GM19395 (cell line): ENCODE measurements at regions not wholly inside any gene's neighbourhood (a gene's known extent, or its start where the extent isn't known, plus 50 kb on each side); places are given as distances from the start of the nearest gene placed in this dataset.
A peak's percentile ranks its signal among the peaks of the same experiment; 100 is the strongest.

ENCODE experiments used
- ATAC-seq: cut with Tn5 transposase; IDR thresholded peaks from one replicate; pipeline ENCODE4 v1.9.1; 2021; ENCODE audit warnings: mild to moderate bottlenecking, moderate library complexity; ENCODE audit not compliant: unreplicated experiment

DNA sequence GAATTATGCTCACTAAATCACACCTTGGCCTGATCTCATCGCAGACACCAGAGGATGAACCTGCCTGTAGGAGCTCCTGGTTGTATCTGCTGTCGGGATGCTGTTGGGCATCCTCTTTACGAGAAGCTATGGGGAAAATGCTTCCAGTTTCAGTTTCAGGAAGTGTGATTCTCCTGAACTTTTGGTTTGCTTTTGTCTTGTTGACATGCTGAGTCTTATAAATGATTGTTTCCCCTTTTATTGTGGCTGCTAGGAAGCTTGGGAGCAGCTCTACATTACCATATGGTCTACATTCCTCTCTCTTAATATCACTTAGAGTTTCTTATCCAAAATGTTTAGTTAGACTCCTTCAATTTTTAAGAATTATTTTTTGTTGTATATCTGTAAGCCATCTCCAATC lies 227.5 kb downstream of the MTX2 start:
- no peak for ATAC-seq

DNA sequence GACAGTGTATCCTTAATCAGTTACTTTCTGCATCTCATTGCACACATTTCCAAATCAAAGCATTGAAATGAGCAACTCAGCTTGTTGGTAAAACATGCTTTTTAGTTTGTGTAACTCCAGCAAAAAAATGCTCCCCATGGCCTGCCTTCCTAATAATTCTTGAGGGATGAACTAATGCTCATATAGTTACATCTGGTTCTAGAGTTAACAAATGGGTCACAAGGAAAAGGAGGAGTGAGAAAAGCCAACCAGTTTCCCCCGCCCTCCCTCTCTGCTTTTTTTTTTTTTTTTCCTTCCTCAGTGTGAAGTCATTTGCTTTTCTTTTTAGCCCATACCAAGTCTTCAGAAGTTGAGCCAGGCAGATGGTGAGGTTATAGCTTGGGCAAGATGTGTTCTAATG lies 231.7 kb downstream of the MTX2 start:
- no peak for ATAC-seq

DNA sequence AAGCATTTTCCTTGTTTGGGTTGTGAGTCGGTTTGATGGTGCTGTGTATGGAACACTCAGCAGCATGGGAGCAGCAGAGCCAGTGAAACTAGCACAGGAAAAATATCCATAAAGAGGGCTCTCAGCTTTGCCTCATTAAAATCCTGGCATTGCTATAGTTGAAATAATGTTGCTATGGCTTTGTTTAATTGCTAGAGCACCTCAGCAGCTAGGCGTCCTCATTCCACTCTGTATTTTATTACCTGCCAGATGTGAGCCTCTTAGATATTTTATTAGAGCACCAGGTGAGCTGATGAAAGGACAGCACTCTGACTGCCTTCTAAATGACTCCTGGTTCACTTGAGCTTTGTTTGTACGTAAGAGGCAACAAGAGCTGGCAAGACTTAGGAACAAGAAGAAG lies 232.4 kb downstream of the MTX2 start:
- no peak for ATAC-seq

DNA sequence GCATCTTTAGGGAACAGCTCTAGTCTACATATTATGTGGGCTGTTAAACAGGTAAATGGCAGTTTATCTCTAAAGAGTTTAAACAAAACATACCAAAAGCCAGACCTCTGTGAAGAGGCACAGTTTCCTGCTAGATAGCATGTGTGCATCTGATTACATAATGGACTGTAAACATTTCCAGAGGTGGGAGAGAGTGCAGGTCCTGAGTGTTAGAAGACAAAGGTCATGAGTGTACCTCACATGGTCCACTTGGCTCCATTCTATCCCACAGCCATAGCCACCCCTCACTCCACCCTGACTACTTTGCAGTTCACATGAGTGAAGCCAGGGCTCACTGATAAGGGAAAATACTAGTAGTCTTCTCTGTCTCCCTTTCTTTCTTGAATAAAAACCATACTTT lies 233.4 kb downstream of the MTX2 start:
- no peak for ATAC-seq

DNA sequence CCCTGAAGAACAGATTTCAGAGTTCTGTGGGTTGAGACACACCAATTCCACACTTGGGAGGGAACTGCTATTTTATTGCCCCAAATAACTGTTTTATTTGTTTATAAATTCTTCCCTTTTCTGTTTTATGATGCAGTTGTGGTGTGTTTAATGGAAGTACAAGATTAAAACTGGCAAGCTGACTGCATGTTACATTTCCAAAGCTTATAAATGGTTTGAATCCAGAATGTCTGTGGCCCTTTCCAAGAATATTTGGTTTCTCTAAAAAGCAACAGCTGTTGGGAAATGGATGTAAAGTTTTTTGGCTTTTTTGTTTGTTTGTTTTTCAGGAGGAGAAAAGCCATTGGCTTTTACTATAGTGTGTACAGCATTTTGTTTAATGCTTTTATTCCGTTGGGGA lies 234.5 kb downstream of the MTX2 start:
- no peak for ATAC-seq

DNA sequence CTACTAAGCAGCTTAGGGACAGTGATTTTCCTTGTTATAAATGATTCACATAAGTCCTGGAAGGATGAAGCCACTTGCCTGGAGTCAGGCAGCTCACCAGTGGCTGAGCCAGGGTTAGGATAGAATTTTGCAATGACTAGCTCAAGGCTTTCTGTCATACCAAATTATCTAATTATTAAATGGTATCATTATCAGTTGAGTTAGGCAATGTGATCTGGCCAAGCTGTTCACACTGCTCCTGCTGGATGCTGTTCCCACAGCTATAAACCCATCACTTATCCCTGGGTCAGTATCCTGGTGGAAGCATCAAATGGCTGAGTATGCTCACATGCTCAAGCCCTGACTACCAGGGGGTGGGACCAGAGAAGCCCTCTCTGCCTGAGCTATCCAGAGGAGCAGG lies 235.2 kb downstream of the MTX2 start:
- ATAC-seq = no peak

DNA sequence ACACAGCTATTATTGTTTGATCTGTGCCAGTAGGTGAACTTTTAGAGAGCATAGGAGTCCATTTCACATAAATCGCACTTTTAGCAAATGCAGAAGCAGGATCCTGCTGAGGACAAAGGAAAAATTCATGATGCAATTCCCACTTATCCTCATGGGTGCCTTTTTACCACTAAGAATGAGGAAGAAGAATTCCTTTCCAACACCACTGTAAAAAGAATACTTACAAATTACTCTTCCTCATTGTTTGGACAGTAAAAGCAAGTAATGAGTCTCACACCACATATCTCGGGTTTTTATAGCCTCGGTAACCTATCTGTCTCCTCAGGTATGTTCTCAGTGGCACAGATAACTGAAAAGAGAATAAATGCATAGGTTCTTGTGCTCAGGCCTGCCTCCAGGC lies 238.5 kb downstream of the MTX2 start:
- no peak for ATAC-seq

DNA sequence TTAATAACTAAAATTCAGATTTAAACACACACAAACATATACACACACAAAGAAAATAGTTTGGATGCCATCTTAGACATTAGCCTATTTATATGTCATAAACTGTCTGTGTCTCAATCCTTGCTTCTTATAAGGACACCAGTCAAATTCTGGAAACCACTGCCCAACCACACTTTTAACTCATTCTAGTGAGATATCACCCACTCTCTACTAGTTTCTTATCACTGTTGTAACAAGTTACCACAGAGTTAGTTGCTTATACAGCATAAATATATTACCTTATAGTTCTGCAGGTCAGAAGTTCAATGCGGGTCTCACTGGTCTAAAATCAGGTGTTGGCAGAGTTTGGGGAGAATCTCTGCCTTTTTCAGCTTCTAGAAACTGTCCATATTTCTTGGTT lies 239.1 kb downstream of the MTX2 start:
- peak; percentile 46 for ATAC-seq

DNA sequence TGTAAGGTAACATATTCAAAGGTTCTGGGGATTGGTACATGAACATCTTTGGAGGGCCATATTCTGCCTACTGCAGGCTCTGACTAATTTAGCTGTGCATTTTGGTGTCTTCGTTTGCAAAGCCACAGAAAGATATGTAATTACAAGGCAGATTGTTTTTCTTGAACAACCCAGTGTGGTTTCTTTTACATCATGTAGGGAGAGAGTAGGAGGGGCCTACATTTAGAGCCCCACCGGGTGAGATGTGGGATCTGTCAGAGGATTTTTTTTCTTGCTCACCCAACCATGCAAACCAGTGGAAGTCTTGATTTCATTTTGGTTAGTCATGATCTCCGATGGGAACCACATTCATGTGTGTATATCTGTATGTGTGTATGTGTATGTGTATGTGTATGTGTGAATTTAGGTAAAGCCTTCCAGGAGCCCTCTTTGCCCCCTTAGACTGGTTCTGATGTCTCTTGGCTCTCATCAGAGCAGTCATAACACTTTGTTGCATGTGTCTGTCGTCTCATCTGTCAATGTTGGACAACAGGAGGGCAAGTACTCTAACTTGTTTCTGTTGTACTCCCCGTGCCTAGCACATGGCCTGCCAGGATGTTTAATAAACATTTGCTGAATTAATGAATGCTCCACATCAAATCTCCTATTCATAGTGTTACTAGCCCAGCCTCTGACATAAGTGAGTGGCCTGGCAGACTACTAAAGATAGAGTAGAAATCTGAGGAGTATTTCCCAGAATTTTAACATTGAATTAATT lies 239.9 kb downstream of the MTX2 start:
- peak; percentile 87 for ATAC-seq

DNA sequence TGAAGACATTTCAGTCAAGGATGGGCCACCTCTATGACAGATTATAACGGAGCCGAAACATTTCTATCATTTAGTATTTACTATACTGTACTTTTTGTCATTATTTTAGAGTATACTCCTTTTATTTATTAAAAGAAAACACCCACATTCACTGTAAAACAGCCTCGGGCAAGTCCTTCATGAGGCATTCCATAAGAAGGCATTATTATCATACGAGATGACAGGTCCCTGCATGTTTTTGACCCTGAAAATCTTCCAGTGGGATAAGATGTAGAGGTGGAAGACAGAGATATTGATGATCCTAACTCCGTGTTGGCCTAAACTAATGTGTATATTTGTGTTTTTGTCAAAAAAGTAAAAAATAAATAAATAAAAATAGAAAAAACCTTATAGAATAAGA lies 245.0 kb downstream of the MTX2 start:
- no peak for ATAC-seq

DNA sequence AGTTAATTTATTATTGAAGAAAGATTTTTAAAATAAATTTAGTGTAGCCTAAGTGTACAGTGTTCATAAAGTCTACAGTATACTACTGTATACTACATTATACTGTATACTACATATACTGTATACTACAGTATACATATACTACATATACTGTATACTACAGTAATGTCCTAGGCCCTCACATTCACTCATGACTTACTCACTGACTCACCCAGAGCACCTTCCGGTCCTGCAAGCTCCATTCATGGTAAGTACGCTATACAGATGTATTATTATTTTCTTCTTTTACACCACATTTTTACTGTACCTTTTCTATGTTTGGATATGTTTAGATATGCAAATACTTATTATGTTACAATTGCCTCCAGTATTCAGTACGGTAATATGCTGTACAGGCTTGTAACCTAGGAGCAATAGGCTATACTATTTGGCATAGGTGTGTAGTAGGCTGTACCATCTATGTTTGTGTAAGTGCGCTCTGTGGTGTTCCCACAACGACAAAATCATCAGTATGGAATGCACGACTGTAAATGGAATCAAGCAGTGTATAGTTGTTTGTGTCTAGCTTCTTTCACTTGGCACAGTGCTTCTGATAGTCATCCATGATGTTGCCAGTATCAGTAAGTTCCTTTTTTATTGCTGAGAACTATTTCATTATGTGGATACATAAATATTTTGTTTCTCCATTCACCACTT lies 245.7 kb downstream of the MTX2 start:
- no peak for ATAC-seq

DNA sequence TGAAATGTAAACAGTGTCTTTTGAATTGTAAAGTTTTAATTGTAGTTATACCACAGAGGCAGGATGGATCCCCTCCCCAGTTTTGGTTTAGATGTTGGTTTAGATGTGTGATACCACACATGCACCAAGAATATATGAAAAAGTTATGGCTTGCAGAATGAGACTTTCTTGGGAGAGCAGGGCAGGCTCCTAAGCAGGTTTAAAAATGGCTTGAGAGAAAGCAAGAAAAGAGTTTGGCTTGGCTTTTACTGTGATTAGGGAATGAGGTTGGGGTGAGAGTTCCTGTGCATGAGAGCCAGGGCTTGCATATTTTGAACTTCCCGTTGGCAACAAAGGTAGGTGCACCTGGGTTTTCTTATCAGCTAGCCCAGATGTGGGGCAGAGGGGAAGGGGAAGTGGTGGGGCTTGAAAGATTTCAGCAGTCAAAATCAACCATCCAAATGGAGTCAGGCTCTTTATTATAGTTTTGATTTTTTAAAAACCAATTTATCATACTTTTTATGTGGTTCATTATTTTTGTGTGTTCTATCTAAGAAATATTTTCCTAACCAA lies 246.9 kb downstream of the MTX2 start:
- no peak for ATAC-seq

DNA sequence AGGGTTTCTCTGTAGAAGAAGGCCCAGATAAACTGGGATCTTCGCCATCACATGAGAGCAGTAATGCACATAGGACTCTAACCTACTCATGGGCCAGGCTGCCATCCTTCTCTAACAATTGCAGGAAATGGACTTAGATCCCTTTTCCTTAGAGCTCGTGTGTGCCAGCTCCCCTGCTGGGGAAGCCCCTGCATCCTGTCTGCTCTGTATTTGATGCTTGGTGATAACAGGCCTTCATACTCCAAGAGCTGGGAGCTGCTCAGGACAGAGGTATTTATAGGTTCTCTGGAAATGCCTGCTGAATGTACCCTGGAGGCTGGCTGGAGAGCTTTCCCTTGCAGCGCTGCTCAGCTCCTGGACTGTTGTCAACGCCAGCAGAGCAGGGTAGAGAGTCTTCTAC lies 249.6 kb downstream of the MTX2 start:
- ATAC-seq = no peak

DNA sequence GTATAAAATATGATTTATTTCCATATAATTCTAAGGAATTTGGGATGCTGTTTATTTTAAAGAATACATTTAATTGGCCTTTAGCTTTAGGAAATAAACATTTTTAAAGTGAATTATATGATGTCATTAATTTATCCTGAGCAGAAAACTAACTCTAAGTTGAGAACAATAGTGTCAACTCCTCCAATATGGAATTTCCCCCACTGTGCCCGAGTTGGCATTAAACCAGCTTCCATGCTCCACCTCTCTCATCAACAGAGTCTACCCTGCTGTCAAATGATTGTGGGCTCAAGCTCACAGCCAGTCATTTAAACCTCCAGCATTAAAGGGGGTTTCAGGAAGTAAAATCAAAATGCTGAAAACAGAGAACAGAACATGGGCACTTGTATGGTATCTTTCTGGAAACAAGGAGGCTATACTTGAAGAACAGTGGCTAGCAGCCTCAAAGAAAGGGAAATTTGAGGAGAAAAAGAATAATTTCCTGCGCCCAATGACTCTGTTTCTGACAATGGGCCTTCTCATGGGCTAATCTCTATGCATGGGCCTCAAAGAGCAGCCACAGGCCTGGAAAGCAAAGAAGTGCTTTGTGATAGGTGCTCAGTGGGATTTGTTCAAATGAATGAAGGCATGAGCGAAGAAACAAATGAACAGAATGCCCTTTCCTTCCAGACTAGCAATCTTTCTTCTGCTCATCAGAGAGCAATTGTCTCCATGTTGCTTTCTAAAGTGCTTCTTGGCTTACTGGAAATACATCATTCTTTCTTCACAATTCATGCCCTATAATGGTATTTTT lies 252.8 kb downstream of the MTX2 start:
- ATAC-seq = no peak

DNA sequence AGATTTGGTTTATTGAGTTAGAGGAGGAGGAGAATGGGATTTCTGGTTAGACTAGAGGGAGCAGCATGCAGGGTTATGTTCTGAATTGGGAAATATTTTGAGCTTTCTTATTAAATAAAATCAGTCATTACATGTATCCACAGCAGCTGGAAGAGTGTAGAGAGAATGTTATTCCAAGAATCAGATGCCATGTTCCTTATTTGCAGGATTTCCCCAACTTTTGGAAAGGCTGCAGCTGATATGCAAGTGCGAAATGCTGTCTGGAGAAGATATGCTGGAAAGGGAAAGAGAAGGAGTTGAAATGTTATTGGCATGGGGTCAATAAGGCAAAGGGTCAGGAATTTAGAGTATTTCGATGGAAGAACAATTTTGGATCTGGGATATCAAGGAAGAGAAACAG lies 255.8 kb downstream of the MTX2 start:
- ATAC-seq = no peak

DNA sequence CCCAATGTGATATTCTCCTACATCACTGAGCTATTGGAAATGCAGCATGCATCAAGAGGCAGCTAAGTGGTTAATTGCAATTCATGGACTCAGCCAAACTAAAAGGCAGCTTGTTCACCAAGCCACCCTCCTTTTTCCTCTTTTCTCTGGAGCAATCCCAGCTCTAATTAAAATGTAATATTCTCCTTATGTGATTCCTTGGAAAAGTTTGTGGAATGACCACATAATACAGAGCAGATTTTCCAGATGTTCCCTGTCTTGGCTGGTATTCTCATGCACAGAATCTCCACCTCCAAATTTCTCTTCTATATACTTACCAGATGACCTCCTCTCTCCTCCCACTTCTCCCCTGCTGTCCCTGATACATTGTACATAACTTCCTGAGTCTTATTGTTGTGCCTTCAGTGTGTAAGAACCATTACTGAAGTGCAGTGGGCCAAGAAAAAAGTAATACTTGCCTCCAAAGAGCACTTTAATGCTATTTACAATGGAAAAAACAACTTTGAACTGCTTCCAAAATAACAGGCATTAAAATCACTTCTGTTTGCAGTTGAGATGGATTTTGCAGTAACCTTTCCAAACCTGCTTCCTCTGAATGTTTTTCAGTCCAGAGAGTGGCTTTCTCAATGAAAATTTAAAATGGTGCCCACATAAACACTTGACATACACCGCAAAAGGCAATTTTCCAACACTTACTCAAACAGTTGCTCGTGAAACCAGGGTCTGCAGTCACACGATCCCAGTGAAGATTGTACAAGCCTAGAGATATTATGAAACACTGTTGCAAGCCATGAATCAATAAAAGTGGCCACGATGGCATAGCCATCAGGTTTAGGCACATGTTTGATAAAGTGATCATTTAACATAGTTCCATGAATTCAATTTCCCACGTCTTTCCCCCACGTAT lies 258.0 kb downstream of the MTX2 start:
- no peak for ATAC-seq

DNA sequence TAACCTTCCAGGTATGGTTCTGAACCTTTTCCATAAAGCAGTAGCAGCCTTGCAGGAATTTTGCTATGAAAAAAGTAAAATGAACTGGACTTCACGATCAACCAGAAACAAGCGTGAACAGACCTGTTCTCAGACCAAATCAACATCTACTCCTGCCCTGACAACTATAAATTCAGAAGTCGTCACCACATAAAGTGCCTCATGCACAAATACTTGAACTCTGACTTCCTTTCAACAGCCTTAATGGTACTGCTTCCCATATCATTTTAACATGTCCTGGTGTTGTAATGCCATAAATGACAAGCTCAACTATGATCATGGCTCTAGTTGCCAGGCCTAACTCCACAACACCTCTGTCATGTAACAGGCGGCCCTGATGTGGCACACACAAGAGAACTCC lies 262.4 kb downstream of the MTX2 start:
- ATAC-seq = no peak

DNA sequence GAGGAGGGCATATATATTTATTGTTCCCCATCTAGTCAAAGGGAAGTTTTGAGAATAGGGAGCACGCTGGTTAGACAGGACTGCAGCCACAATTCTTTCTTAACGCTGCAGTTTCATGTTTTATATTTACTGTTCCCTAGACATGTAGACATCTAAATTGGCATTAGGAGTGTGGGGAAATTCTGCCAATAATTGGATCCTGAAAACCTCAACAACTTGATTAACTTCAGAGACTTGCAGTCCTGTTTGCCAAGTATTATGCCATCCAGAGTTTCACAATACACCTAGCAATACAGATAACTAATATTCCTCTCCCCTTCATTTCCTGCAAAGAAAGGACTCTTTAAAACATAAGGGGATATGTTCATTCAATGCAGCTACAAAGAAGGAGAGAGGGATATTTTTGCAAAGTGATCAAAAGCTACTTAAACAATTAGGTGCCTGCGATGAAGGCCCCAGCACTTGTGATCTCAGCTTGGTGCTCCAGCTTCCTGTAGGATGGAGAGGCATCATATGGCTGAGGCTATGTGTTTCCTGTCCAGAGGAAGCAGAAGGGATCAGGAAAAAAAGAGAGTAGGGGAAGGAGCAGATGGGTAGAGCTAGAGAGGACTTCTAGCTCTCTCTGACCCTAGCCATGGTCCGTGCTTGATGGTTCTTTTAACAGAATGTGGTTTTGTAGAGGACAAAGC lies 264.4 kb downstream of the MTX2 start:
- ATAC-seq = no peak

DNA sequence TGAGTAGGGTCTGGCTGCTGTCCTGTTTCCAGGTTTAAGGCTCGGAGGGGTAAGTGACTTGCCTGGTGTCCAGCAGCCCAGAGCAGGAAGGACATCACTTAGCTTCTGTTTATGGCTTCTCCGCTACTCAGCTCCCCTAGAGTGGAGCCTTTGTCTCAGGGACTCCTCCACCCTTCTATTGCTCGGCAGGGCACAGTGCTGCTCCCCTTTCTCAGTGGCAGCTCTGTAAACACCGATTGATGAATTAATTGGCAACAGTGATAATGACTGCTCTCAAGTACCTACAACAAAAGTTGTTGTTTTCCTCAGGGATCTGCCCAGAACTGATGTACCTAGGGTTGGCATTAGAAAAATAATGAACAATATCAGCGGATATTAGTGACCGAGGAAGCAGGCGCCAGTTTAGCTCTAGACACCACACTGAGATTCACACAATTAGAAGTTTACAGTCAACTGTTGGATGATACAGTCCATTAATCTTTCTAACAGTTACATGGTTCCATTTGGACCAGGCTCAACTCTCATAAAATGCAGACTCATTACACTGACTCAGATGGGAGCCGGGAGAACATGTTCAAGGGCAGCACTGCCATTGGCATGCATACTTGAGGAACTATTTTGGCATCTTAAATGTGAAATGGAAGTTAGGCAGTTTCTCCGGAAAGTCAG lies 265.7 kb downstream of the MTX2 start:
- no peak for ATAC-seq
